Body of pancreas (tissue), 4 donors: ENCODE measurements at regions not wholly inside any gene's neighbourhood (a gene's known extent, or its start where the extent isn't known, plus 50 kb on each side); places are given as distances from the start of the nearest gene placed in this dataset.

Experiments
- CTCF ChIP-seq, 7 experiments: fragments of 450-650 bp in 4 of 7; fragments of 200-600 bp in 3 of 7; sonication (generic) in 3 of 7; IDR thresholded peaks; one replicate each; pipeline ENCODE4 v1.5.1; 2016 to 2019; ENCODE audit warnings: antibody characterized with exemption in 7 of 7
- POLR2A ChIP-seq, 3 donors: fragments of 450-650 bp; IDR thresholded peaks; one replicate each; pipeline ENCODE4 v1.6.1; 2016; ENCODE audit warnings: antibody characterized with exemption in 3 of 3, mild to moderate bottlenecking in 2 of 3

GRCh38 chr7:17027789-17028152, 146.0 kb upstream of the AGR3 start:
- TF ChIP-seq CTCF (IDR thresholded peaks at IDR 0.05) (no peak), POLR2A (IDR thresholded peaks at IDR 0.05) (no peak)
